Right lobe of liver (tissue), 6 donors: ENCODE measurements at regions not wholly inside any gene's neighbourhood (a gene's known extent, or its start where the extent isn't known, plus 50 kb on each side); places are given as distances from the start of the nearest gene placed in this dataset.
A peak's percentile ranks its signal among the peaks of the same experiment; 100 is the strongest.

ENCODE experiments used
- ATAC-seq, 4 donors: fragments of 200-7000 bp; cut with Tn5 transposase; one replicate each; pipeline ENCODE4 v1.9.1; 2020; ENCODE audit warnings: mild to moderate bottlenecking in 4 of 4, moderate library complexity in 4 of 4
- DNase-seq, 3 donors: peaks; one replicate each; pipeline ENCODE4 v3.0.0-alpha.2; 2020
- H3K27ac ChIP-seq, 3 donors: fragments of 200-600 bp; one replicate each; pipeline ENCODE4 v1.8.0; 2022
- H3K27me3 ChIP-seq, 2 donors: fragments of 200-600 bp; one replicate each; pipeline ENCODE4 v1.8.0; 2022
- H3K36me3 ChIP-seq, 4 donors: fragments of 200-600 bp; sonication (generic) in 1 of 4; one replicate each; pipeline versions ENCODE4 v1.5.1 to v1.8.0; 2017 to 2022; ENCODE audit warnings: control low read depth in 1 of 4
- H3K4me1 ChIP-seq, 4 donors: fragments of 200-600 bp; sonication (generic) in 1 of 4; one replicate each; pipeline versions ENCODE4 v1.5.1 to v1.8.0; 2017 to 2022; ENCODE audit warnings: control low read depth in 1 of 4
- H3K4me3 ChIP-seq, 3 donors: fragments of 200-600 bp; one replicate each; pipeline ENCODE4 v1.8.0; 2022
- H3K9me3 ChIP-seq, 4 donors: fragments of 200-600 bp; sonication (generic) in 1 of 4; one replicate each; pipeline versions ENCODE4 v1.5.1 to v1.8.0; 2017 to 2022; ENCODE audit warnings: control low read depth in 1 of 4
- POLR2A ChIP-seq: fragments of 450-650 bp; IDR thresholded peaks from one replicate; pipeline ENCODE4 v1.6.1; 2017; ENCODE audit warnings: antibody characterized with exemption, mild to moderate bottlenecking
- WGBS: methylation state at CpG from one replicate; pipeline ENCODE4 v1.1.6; 2018; ENCODE audit warnings: low coverage, low lambda C conversion rate; ENCODE audit not compliant: insufficient coverage; ENCODE audit errors: missing lambda C conversion rate; 5-methylcytosine and 5-hydroxymethylcytosine counted together
- intact Hi-C, 2 donors: fragments of 100-400 bp; cut with DNase I; formaldehyde crosslinking; loops; one replicate each; pipeline versions ENCODE4 v1.11.2 to v1.14.1; 2022
- TF ChIP-seq, protein P1 (sequence below), 4 donors: fragments of 200-600 bp in 3 of 4; fragments of 450-650 bp in 1 of 4; IDR thresholded peaks; one replicate each; pipeline versions ENCODE4 v1.5.1 to v1.8.0; 2016 to 2022; ENCODE audit warnings: antibody characterized with exemption in 4 of 4, mild to moderate bottlenecking in 2 of 4
- donor health status: DM: no; HTN: yes; CAD: no.
- donor health status: DM: no; HTN: no; CAD: no.
- donor health status: DM: no; HTN: no; CAD: no.
- donor health status: DM: no; HTN: yes; CAD: no.
- donor health status: DM: no; HTN: yes; CAD: no.

GRCh38 chr6:137964876-137965275, 97.8 kb downstream of the TNFAIP3 start:
- WGBS, result 57% methylated on average over 4 of the region's 4 CpGs
- H3K27ac ChIP-seq, result no peak overlapping the region
- DNase-seq (no peak), ATAC-seq (no peak)
- H3K4me3 ChIP-seq, result no peak overlapping the region
- TF ChIP-seq, protein P1, sequence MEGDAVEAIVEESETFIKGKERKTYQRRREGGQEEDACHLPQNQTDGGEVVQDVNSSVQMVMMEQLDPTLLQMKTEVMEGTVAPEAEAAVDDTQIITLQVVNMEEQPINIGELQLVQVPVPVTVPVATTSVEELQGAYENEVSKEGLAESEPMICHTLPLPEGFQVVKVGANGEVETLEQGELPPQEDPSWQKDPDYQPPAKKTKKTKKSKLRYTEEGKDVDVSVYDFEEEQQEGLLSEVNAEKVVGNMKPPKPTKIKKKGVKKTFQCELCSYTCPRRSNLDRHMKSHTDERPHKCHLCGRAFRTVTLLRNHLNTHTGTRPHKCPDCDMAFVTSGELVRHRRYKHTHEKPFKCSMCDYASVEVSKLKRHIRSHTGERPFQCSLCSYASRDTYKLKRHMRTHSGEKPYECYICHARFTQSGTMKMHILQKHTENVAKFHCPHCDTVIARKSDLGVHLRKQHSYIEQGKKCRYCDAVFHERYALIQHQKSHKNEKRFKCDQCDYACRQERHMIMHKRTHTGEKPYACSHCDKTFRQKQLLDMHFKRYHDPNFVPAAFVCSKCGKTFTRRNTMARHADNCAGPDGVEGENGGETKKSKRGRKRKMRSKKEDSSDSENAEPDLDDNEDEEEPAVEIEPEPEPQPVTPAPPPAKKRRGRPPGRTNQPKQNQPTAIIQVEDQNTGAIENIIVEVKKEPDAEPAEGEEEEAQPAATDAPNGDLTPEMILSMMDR (IDR thresholded peaks at IDR 0.05), result no peak
- no peaks in the 10 kb centered on the region for H3K9me3 ChIP-seq
- H3K4me1 ChIP-seq, result no peaks in the 10 kb centered on the region
- no peaks in the 10 kb centered on the region for H3K27me3 ChIP-seq
- intact Hi-C loops, result no loop called here
- H3K36me3 ChIP-seq, result no peaks in the 10 kb centered on the region

DNA sequence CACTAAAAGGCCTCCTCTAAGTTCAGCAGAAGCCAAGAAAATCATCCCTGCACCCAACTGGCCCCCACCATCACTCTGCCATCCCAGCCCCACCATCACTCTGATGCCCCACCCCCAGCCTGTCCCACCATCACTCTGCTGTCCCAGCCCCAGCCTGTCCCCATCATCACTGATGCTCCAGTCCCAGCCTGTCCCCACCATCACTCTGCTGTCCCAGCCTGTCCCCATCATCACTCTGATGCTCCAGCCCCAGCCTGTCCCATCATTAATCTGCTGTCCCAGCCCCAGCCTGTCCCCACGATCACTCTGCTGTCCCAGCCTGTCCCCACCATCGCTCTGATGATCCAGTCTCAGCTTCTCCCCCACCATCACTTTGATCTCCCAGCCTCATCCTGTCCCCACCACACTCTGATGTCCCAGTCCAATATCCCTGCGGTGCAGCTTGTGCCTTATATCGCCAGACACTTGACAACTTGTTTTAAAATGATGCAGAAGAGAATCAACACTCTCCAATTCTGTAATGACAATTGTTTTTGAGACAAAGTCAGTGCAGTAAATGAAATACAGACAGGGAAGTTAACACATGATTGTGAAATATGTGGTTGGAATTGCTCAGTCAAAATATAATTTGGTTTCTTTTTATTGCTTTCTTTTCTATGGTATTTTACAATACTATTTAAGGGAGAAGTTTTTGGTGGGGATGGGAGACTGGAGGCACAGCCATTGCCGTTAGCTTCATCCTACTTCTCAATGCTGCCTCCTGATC, 100.8 kb downstream of the TNFAIP3 start:
- H3K9me3 ChIP-seq, result no peaks in the 10 kb centered on the region
- intact Hi-C loops, result no loop called here
- DNase-seq, result no peak
- peak; percentile 11 to 54 (median 30) for ATAC-seq
- H3K4me1 ChIP-seq, result no peaks in the 10 kb centered on the region
- no peak overlapping the region for H3K27ac ChIP-seq
- TF ChIP-seq, protein P1 (IDR thresholded peaks at IDR 0.05), result no peak
- no peak for TF ChIP-seq POLR2A
- H3K4me3 ChIP-seq, result no peak overlapping the region
- no peaks in the 10 kb centered on the region for H3K27me3 ChIP-seq
- 59% methylated on average over 5 of the region's 5 CpGs for WGBS
- no peaks in the 10 kb centered on the region for H3K36me3 ChIP-seq

DNA sequence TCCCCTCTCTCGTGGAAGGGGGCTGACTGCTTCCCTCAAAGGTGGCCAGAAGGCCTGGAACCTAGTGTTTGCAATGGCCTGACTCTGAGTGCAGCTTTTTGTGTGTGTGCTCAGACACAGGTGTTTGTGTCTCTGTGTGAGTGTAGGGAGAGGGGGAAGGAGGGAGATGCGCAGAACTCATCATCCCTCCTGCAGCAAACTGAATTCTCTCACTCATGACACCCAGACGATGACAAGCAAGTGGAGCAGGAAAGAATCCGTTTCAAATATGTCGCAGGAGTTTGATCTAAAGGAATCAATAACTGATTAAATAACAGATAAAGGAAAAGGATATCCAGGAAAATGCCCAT, 101.4 kb downstream of the TNFAIP3 start:
- Histone ChIP-seq H3K27me3 (no peaks in the 10 kb centered on the region), H3K36me3 (no peaks in the 10 kb centered on the region), H3K4me3 (no peak overlapping the region), H3K27ac (no peak overlapping the region), H3K9me3 (no peaks in the 10 kb centered on the region), H3K4me1 (no peaks in the 10 kb centered on the region)
- no peak for ATAC-seq
- TF ChIP-seq, protein P1 (IDR thresholded peaks at IDR 0.05), result no peak
- no peak for TF ChIP-seq POLR2A
- DNase-seq, result no peak
- 80% methylated on average over 5 of the region's 5 CpGs for WGBS
- intact Hi-C loops, result no loop called here

GRCh38 chr6:137968901-137969300, 101.8 kb downstream of the TNFAIP3 start:
- DNase-seq, result no peak
- no peak for TF ChIP-seq POLR2A
- TF ChIP-seq, protein P1 (IDR thresholded peaks at IDR 0.05), result no peak
- WGBS, result 0% methylated on average over 1 of the region's 1 CpG
- ATAC-seq, result no peak
- intact Hi-C loops, result no loop called here
- Histone ChIP-seq H3K4me3 (no peak overlapping the region), H3K9me3 (no peaks in the 10 kb centered on the region), H3K27ac (no peak overlapping the region), H3K36me3 (no peaks in the 10 kb centered on the region), H3K27me3 (no peaks in the 10 kb centered on the region), H3K4me1 (no peaks in the 10 kb centered on the region)

DNA sequence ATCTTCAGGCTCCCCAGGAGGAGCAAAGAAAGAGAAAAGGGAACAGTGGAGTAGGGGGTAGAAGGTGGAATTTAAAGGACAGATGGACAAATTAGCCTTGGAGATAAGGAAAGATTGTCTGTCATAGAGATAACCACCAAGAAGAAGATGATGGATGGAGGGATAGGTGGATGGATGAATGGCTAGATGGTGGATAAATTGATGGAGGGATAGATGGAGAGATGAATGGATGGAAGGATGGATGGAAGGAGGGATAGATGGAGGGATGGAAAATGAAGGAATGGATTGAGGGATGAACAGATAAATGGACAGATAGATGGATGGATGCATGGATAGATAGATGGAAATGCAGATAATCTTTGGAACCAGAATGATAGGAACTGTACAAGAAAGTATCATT, 102.8 kb downstream of the TNFAIP3 start:
- Histone ChIP-seq H3K27ac (no peak overlapping the region), H3K36me3 (no peaks in the 10 kb centered on the region), H3K4me3 (no peak overlapping the region), H3K27me3 (no peaks in the 10 kb centered on the region), H3K4me1 (no peaks in the 10 kb centered on the region), H3K9me3 (no peaks in the 10 kb centered on the region)
- TF ChIP-seq, protein P1 (IDR thresholded peaks at IDR 0.05), result no peak
- no peak for TF ChIP-seq POLR2A
- DNase-seq (no peak), ATAC-seq (no peak)
- intact Hi-C loops, result no loop called here
